ENCODE measurements at regions not wholly inside any gene's neighbourhood (a gene's known extent, or its start where the extent isn't known, plus 50 kb on each side); places are given as distances from the start of the nearest gene placed in this dataset.

GRCh38 chr7:14045651-14046050 lies 56.2 kb upstream of the ETV1 start:
- no peak for TF ChIP-seq CTCF (CRISPR knock-in tag; IDR thresholded peaks at IDR 0.05)
- TF ChIP-seq HMGXB3 (CRISPR knock-in tag; IDR thresholded peaks at IDR 0.05; ENCODE audit: borderline replicate concordance), result no peak
- TF ChIP-seq SIN3B (IDR thresholded peaks at IDR 0.05; ENCODE audit: low read length), result no peak
- no peak for TF ChIP-seq ZC3H4 (CRISPR knock-in tag; IDR thresholded peaks at IDR 0.05; ENCODE audit: borderline replicate concordance)
- no peak for TF ChIP-seq ZNF512B (CRISPR knock-in tag; IDR thresholded peaks at IDR 0.05; ENCODE audit: borderline replicate concordance)
- TF ChIP-seq ZBTB25 (CRISPR knock-in tag; IDR thresholded peaks at IDR 0.05), result no peak
- TF ChIP-seq ZNF33B (CRISPR knock-in tag; IDR thresholded peaks at IDR 0.05), result no peak
- no peak for TF ChIP-seq ZNF335 (CRISPR knock-in tag; IDR thresholded peaks at IDR 0.05)
- no peak for TF ChIP-seq ATF2 (CRISPR knock-in tag; IDR thresholded peaks at IDR 0.05)
- no peak for TF ChIP-seq CAMTA2 (CRISPR knock-in tag; IDR thresholded peaks at IDR 0.05; ENCODE audit: borderline replicate concordance)
